CD14-positive monocyte (primary cell): ENCODE measurements at regions not wholly inside any gene's neighbourhood (a gene's known extent, or its start where the extent isn't known, plus 50 kb on each side); places are given as distances from the start of the nearest gene placed in this dataset.

ENCODE experiments used
- DNase-seq, 3 donors: peaks; one replicate each; pipeline ENCODE4 v3.0.0-alpha.2; 2011 to 2022
- H2AFZ ChIP-seq: 2 replicates; pipeline ENCODE4 v1.6.0; 2012; ENCODE audit warnings: mild to moderate bottlenecking, low read depth, low read length, inconsistent platforms; ENCODE audit not compliant: insufficient read depth, poor library complexity, severe bottlenecking
- H3K27ac ChIP-seq, 2 donors: 1 replicate in 1 of 2; 2 replicates in 1 of 2; pipeline ENCODE4 v1.5.1; 2012 to 2013; ENCODE audit warnings: low read length in 2 of 2, control low read depth in 1 of 2, inconsistent platforms in 1 of 2, low read depth in 1 of 2, mild to moderate bottlenecking in 1 of 2
- H3K27me3 ChIP-seq, 2 donors: one replicate each; pipeline versions ENCODE4 v1.6.0 to v1.6.1; 2011 to 2013; ENCODE audit warnings: low read length in 2 of 2; ENCODE audit not compliant: control insufficient read depth in 2 of 2, insufficient read depth in 2 of 2
- H3K36me3 ChIP-seq, 2 donors: replicated peaks in 1 of 2; 1 replicate in 1 of 2; 2 replicates in 1 of 2; pipeline versions ENCODE4 v1.5.1 to v1.6.1; 2012 to 2013; ENCODE audit warnings: low read length in 2 of 2, control low read depth in 1 of 2, inconsistent platforms in 1 of 2, mild to moderate bottlenecking in 1 of 2; ENCODE audit not compliant: insufficient read depth in 2 of 2, control insufficient read depth in 1 of 2
- H3K4me1 ChIP-seq, 2 donors: 1 replicate in 1 of 2; 2 replicates in 1 of 2; pipeline versions ENCODE4 v1.5.1 to v1.6.1; 2012 to 2013; ENCODE audit warnings: low read length in 2 of 2, control low read depth in 1 of 2, inconsistent platforms in 1 of 2, mild to moderate bottlenecking in 1 of 2, moderate library complexity in 1 of 2; ENCODE audit not compliant: insufficient read depth in 2 of 2, control insufficient read depth in 1 of 2
- H3K4me2 ChIP-seq: replicated peaks from 2 replicates; pipeline ENCODE3; 2012; ENCODE audit warnings: low read length, moderate library complexity, mild to moderate bottlenecking; ENCODE audit not compliant: poor library complexity, severe bottlenecking; ENCODE audit errors: extremely low read depth
- H3K4me3 ChIP-seq, 3 experiments: fragments of 200-600 bp in 1 of 3; sonication (generic) in 1 of 3; replicated peaks in 1 of 3; 1 replicate in 2 of 3; 2 replicates in 1 of 3; pipeline ENCODE4 v1.5.1; 2011 to 2013; ENCODE audit warnings: low read length in 3 of 3, mild to moderate bottlenecking in 3 of 3, control low read depth in 2 of 3, low read depth in 2 of 3, inconsistent platforms in 1 of 3, moderate library complexity in 1 of 3
- H3K79me2 ChIP-seq: 2 replicates; pipeline ENCODE4 v1.6.0; 2012; ENCODE audit warnings: mild to moderate bottlenecking, control low read depth, inconsistent platforms, low read length, moderate library complexity; ENCODE audit not compliant: insufficient read depth
- H3K9ac ChIP-seq: 2 replicates; pipeline ENCODE4 v1.6.0; 2017; ENCODE audit warnings: low read length, mild to moderate bottlenecking; ENCODE audit not compliant: insufficient read depth, poor library complexity, severe bottlenecking
- H3K9me3 ChIP-seq, 2 donors: replicated peaks in 1 of 2; 1 replicate in 1 of 2; 2 replicates in 1 of 2; pipeline versions ENCODE4 v1.5.1 to v1.6.1; 2012 to 2013; ENCODE audit warnings: low read length in 2 of 2, control low read depth in 1 of 2; ENCODE audit not compliant: control insufficient read depth in 1 of 2, insufficient read depth in 1 of 2
- H4K20me1 ChIP-seq: 2 replicates; pipeline ENCODE4 v1.6.0; 2012; ENCODE audit warnings: mild to moderate bottlenecking, low read length, control low read depth, moderate library complexity; ENCODE audit not compliant: insufficient read depth
- H3K27ac Mint-ChIP-seq, 7 donors: one replicate each; pipeline ENCODE4 v1.8.0; 2020; ENCODE audit warnings: mild to moderate bottlenecking in 7 of 7, mixed read lengths in 7 of 7, moderate library complexity in 6 of 7, inconsistent platforms in 2 of 7
- H3K27me3 Mint-ChIP-seq, 3 donors: one replicate each; pipeline ENCODE4 v1.8.0; 2021 to 2022; ENCODE audit warnings: low read depth in 3 of 3, mild to moderate bottlenecking in 3 of 3, mixed read lengths in 3 of 3, moderate library complexity in 3 of 3, inconsistent platforms in 1 of 3
- H3K36me3 Mint-ChIP-seq, 2 donors: one replicate each; pipeline ENCODE4 v1.8.0; 2020; ENCODE audit warnings: mixed read lengths in 2 of 2, inconsistent platforms in 1 of 2, mild to moderate bottlenecking in 1 of 2
- H3K4me1 Mint-ChIP-seq: one replicate; pipeline ENCODE4 v1.8.0; 2020; ENCODE audit warnings: mild to moderate bottlenecking, mixed read lengths
- H3K4me3 Mint-ChIP-seq, 2 donors: one replicate each; pipeline ENCODE4 v1.8.0; 2020; ENCODE audit warnings: mild to moderate bottlenecking in 2 of 2, mixed read lengths in 2 of 2, moderate library complexity in 1 of 2
- H3K9me3 Mint-ChIP-seq, 7 donors: one replicate each; pipeline ENCODE4 v1.8.0; 2020 to 2022; ENCODE audit warnings: mixed read lengths in 7 of 7, mild to moderate bottlenecking in 6 of 7, moderate library complexity in 6 of 7, inconsistent platforms in 2 of 7
- CTCF ChIP-seq: fragments of 200-600 bp; IDR thresholded peaks from one replicate; pipeline ENCODE4 v1.8.0; 2022; ENCODE audit warnings: antibody characterized with exemption, mild to moderate bottlenecking
- WGBS: methylation state at CpG from one replicate; pipeline ENCODE4 v1.1.5; 2013; ENCODE audit warnings: missing lambda C conversion rate; ENCODE audit not compliant: insufficient coverage; 5-methylcytosine and 5-hydroxymethylcytosine counted together
- intact Hi-C, 2 donors: fragments of 100-400 bp; cut with micrococcal nuclease; formaldehyde crosslinking; loops; one replicate each; pipeline versions ENCODE4 v1.15.0 to v1.15.1; 2023

- Mint-ChIP-seq H3K9me3 (peaks cover 2 to 20% (median 8%) of the 10 kb centered on the region in 7 donors), H3K27ac (no peak overlapping the region), H3K27me3 (peaks cover 5 to 17% (median 14%) of the 10 kb centered on the region in 3 donors), H3K4me1 (no peaks in the 10 kb centered on the region), H3K36me3 (no peaks in the 10 kb centered on the region), H3K4me3 (no peak overlapping the region)
- no peaks in the 10 kb centered on the region for H4K20me1 ChIP-seq
- H2AFZ ChIP-seq, result no peak overlapping the region
- no peak overlapping the region for H3K27ac ChIP-seq
- H3K27me3 ChIP-seq, result peaks cover 7 to 15% of the 10 kb centered on the region in 2 donors
- no peak overlapping the region for H3K4me3 ChIP-seq
- no peak overlapping the region for H3K4me2 ChIP-seq
- no peaks in the 10 kb centered on the region for H3K9me3 ChIP-seq
- H3K4me1 ChIP-seq, result no peaks in the 10 kb centered on the region
- H3K9ac ChIP-seq, result no peak overlapping the region
- no peak for DNase-seq
- H3K36me3 ChIP-seq, result no peaks in the 10 kb centered on the region
- 92% methylated on average over 5 of the region's 7 CpGs for WGBS
- intact Hi-C loops, result no loop called here
- no peaks in the 10 kb centered on the region for H3K79me2 ChIP-seq
- no peak for TF ChIP-seq CTCF
Measured at GRCh38 chr20:22910287-22910852, 124.7 kb upstream of the SSTR4 start.

DNA sequence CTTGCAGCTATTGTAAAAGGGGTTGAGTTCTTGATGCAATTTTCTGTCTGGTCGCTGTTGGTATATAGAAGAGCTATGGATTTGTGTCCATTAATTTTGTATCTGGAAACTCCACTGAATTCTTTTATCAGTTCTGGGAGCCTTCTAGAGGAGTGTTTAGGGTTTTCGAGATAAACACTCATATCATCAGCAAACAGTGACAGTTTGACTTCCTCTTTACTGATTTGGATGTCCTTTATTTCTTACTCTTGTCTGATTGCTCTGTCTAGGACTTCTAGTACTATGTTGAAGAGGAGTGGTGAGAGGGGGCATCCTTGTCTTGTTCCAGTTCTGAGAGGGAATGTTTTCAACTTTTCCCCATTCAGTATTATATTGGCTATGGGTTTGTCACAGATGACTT lies 120.8 kb upstream of the SSTR4 start:
- H3K4me3 ChIP-seq, result no peak overlapping the region
- WGBS, result no CpG with 5 or more reads among the region's 2 CpGs
- no peak overlapping the region for H2AFZ ChIP-seq
- H3K9ac ChIP-seq, result no peak overlapping the region
- H3K79me2 ChIP-seq, result no peaks in the 10 kb centered on the region
- peaks cover 34 to 39% of the 10 kb centered on the region in 2 donors for H3K27me3 ChIP-seq
- Mint-ChIP-seq H3K27me3 (peaks cover 38 to 49% (median 47%) of the 10 kb centered on the region in 3 donors), H3K4me3 (peak overlapping the region in 1 of 2 donors; percentile 10), H3K27ac (no peak overlapping the region), H3K36me3 (no peaks in the 10 kb centered on the region), H3K9me3 (peaks cover 2 to 23% (median 14%) of the 10 kb centered on the region in 7 donors), H3K4me1 (no peaks in the 10 kb centered on the region)
- no peaks in the 10 kb centered on the region for H4K20me1 ChIP-seq
- no peaks in the 10 kb centered on the region for H3K4me1 ChIP-seq
- intact Hi-C loops, result no loop called here
- H3K9me3 ChIP-seq, result peaks cover 3 to 5% of the 10 kb centered on the region in 2 donors
- H3K4me2 ChIP-seq, result no peak overlapping the region
- no peak for DNase-seq
- no peak overlapping the region for H3K27ac ChIP-seq
- TF ChIP-seq CTCF, result no peak
- H3K36me3 ChIP-seq, result no peaks in the 10 kb centered on the region
